HUES64 (cell line): ENCODE measurements at regions not wholly inside any gene's neighbourhood (a gene's known extent, or its start where the extent isn't known, plus 50 kb on each side); places are given as distances from the start of the nearest gene placed in this dataset.

Source experiments
- H3K27ac ChIP-seq: 2 replicates; pipeline ENCODE4 v1.7.0; 2013; ENCODE audit warnings: low read depth, low read length, inconsistent platforms
- H3K27me3 ChIP-seq: 2 replicates; pipeline ENCODE4 v1.6.1; 2013; ENCODE audit warnings: mild to moderate bottlenecking, low read length; ENCODE audit not compliant: insufficient read depth
- H3K36me3 ChIP-seq: 2 replicates; pipeline ENCODE4 v1.6.1; 2013; ENCODE audit warnings: mild to moderate bottlenecking, low read length; ENCODE audit not compliant: insufficient read depth
- H3K4me1 ChIP-seq: 2 replicates; pipeline ENCODE4 v1.6.1; 2013; ENCODE audit warnings: mild to moderate bottlenecking, low read length, moderate library complexity; ENCODE audit not compliant: insufficient read depth
- H3K4me3 ChIP-seq: 2 replicates; pipeline ENCODE4 v1.5.1; 2013; ENCODE audit warnings: mild to moderate bottlenecking, low read length, moderate library complexity
- H3K9ac ChIP-seq: 2 replicates; pipeline ENCODE4 v1.6.1; 2013; ENCODE audit warnings: mild to moderate bottlenecking, low read depth, low read length
- H3K9me3 ChIP-seq: 2 replicates; pipeline ENCODE4 v1.6.1; 2013; ENCODE audit warnings: low read depth, low read length; ENCODE audit not compliant: insufficient read depth
- WGBS: fragments of 150-250, 120-280 bp; methylation state at CpG from one replicate; pipeline ENCODE4 v1.1.7; 2013; ENCODE audit warnings: missing lambda C conversion rate; 5-methylcytosine and 5-hydroxymethylcytosine counted together

GRCh38 chr2:198316852-198317396, 512.5 kb downstream of the PLCL1 start:
- Histone ChIP-seq H3K9me3 (no peaks in the 10 kb centered on the region), H3K27ac (no peak overlapping the region), H3K4me3 (no peak overlapping the region), H3K27me3 (no peaks in the 10 kb centered on the region), H3K36me3 (no peaks in the 10 kb centered on the region), H3K9ac (no peak overlapping the region), H3K4me1 (peaks cover 15% of the 10 kb centered on the region)
- WGBS, result 71% methylated on average over 6 of the region's 7 CpGs

- Histone ChIP-seq H3K4me1 (peaks cover 15% of the 10 kb centered on the region), H3K36me3 (no peaks in the 10 kb centered on the region), H3K9me3 (no peaks in the 10 kb centered on the region), H3K4me3 (no peak overlapping the region), H3K9ac (no peak overlapping the region), H3K27ac (no peak overlapping the region), H3K27me3 (no peaks in the 10 kb centered on the region)
- 92% methylated on average over 3 of the region's 4 CpGs for WGBS
These were observed 511.6 kb downstream of the PLCL1 start for GRCh38 chr2:198315791-198316630.

- 20% methylated on average over 8 of the region's 8 CpGs for whole genome bisulfite sequencing
- H3K4me1 ChIP-seq, result peaks cover 15% of the 10 kb centered on the region
- H3K9me3 ChIP-seq, result no peaks in the 10 kb centered on the region
- H3K27me3 ChIP-seq, result no peaks in the 10 kb centered on the region
- no peak overlapping the region for H3K4me3 ChIP-seq
- no peaks in the 10 kb centered on the region for H3K36me3 ChIP-seq
- no peak overlapping the region for H3K27ac ChIP-seq
- no peak overlapping the region for H3K9ac ChIP-seq
These were observed 510.3 kb downstream of the PLCL1 start for GRCh38 chr2:198314559-198315153.

GRCh38 chr2:198312596-198313483, 508.4 kb downstream of the PLCL1 start:
- no peak overlapping the region for H3K4me3 ChIP-seq
- no peak overlapping the region for H3K9ac ChIP-seq
- H3K27ac ChIP-seq, result no peak overlapping the region
- no peaks in the 10 kb centered on the region for H3K9me3 ChIP-seq
- H3K4me1 ChIP-seq, result peaks cover 5% of the 10 kb centered on the region; the same call in 1 of the 2 replicates
- H3K27me3 ChIP-seq, result no peaks in the 10 kb centered on the region
- 91% methylated on average over 11 of the region's 11 CpGs for WGBS
- no peaks in the 10 kb centered on the region for H3K36me3 ChIP-seq

- no peak overlapping the region for H3K27ac ChIP-seq
- H3K9ac ChIP-seq, result no peak overlapping the region
- H3K4me1 ChIP-seq, result peaks cover 9% of the 10 kb centered on the region; the same call in 1 of the 2 replicates
- no peaks in the 10 kb centered on the region for H3K9me3 ChIP-seq
- WGBS, result 85% methylated on average over 4 of the region's 5 CpGs
- no peaks in the 10 kb centered on the region for H3K27me3 ChIP-seq
- no peaks in the 10 kb centered on the region for H3K36me3 ChIP-seq
- H3K4me3 ChIP-seq, result no peak overlapping the region
These were observed 506.6 kb downstream of the PLCL1 start for GRCh38 chr2:198311020-198311419.

- Histone ChIP-seq H3K27ac (no peak overlapping the region), H3K9me3 (no peaks in the 10 kb centered on the region), H3K36me3 (no peaks in the 10 kb centered on the region), H3K4me3 (no peak overlapping the region), H3K9ac (no peak overlapping the region), H3K4me1 (peaks cover 9% of the 10 kb centered on the region; the same call in 1 of the 2 replicates), H3K27me3 (no peaks in the 10 kb centered on the region)
- WGBS, result 31% methylated on average over 8 of the region's 8 CpGs
These were observed 505.4 kb downstream of the PLCL1 start for GRCh38 chr2:198309673-198310280.

- Histone ChIP-seq H3K4me3 (no peak overlapping the region), H3K27ac (no peak overlapping the region), H3K36me3 (no peaks in the 10 kb centered on the region), H3K9me3 (no peaks in the 10 kb centered on the region), H3K9ac (no peak overlapping the region), H3K27me3 (no peaks in the 10 kb centered on the region), H3K4me1 (peaks cover 9% of the 10 kb centered on the region; the same call in 1 of the 2 replicates)
- 100% methylated on average over 1 of the region's 1 CpG for WGBS
These were observed 504.7 kb downstream of the PLCL1 start for GRCh38 chr2:198309081-198309480.

GRCh38 chr2:198308368-198308767, 504.0 kb downstream of the PLCL1 start:
- Histone ChIP-seq H3K27me3 (no peaks in the 10 kb centered on the region), H3K9ac (no peak overlapping the region), H3K4me1 (0 out of 2 replicates have a peak, but pooled peaks cover 5% of the 10 kb centered on the region), H3K36me3 (no peaks in the 10 kb centered on the region), H3K9me3 (no peaks in the 10 kb centered on the region), H3K27ac (no peak overlapping the region), H3K4me3 (no peak overlapping the region)
- WGBS, result 96% methylated on average over 3 of the region's 3 CpGs

- 62% methylated on average over 3 of the region's 3 CpGs for WGBS
- no peaks in the 10 kb centered on the region for H3K9me3 ChIP-seq
- H3K4me1 ChIP-seq, result 0 out of 2 replicates have a peak, but pooled peaks cover 5% of the 10 kb centered on the region
- H3K27me3 ChIP-seq, result no peaks in the 10 kb centered on the region
- no peaks in the 10 kb centered on the region for H3K36me3 ChIP-seq
- H3K9ac ChIP-seq, result no peak overlapping the region
- no peak overlapping the region for H3K4me3 ChIP-seq
- H3K27ac ChIP-seq, result no peak overlapping the region
These were observed 502.7 kb downstream of the PLCL1 start for GRCh38 chr2:198307093-198307492.

GRCh38 chr2:198304859-198305258, 500.5 kb downstream of the PLCL1 start:
- Histone ChIP-seq H3K27ac (no peak overlapping the region), H3K27me3 (no peaks in the 10 kb centered on the region), H3K36me3 (no peaks in the 10 kb centered on the region), H3K4me1 (0 out of 2 replicates have a peak, but pooled peaks cover 5% of the 10 kb centered on the region), H3K9me3 (no peaks in the 10 kb centered on the region), H3K9ac (no peak overlapping the region), H3K4me3 (no peak overlapping the region)
- 85% methylated on average over 4 of the region's 4 CpGs for WGBS
